HG03457 (cell line): ENCODE measurements at regions not wholly inside any gene's neighbourhood (a gene's known extent, or its start where the extent isn't known, plus 50 kb on each side); places are given as distances from the start of the nearest gene placed in this dataset.

Experiments
- ATAC-seq: cut with Tn5 transposase; IDR thresholded peaks from one replicate; pipeline ENCODE4 v1.9.1; 2021; ENCODE audit warnings: moderate number of reproducible peaks; ENCODE audit not compliant: unreplicated experiment

GRCh38 chr12:65622056-65622455 is 202.2 kb upstream of the HMGA2 start:
- no peak for ATAC-seq

DNA sequence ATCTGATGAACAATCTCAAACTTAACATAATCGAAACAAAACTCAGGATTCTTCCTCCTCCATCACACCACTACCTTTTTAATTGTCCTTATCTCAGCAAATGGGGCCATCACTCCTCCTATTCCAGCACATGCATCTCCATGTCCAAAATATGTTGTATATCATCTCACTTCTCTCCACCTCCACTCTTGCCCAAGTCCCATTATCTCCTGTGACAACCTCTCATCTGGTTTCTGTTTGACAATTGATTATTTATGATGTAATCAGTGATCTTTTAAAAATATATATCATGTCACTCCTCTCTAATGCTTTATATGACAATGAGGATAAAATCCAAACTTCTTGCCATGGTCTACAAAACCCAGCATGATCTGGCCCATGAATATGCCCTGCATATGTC is 200.8 kb upstream of the HMGA2 start:
- ATAC-seq = no peak

GRCh38 chr12:65624554-65625086 is 199.7 kb upstream of the HMGA2 start:
- no peak for ATAC-seq

GRCh38 chr12:65628061-65628460 is 196.2 kb upstream of the HMGA2 start:
- no peak for ATAC-seq

GRCh38 chr12:65630555-65630954 is 193.7 kb upstream of the HMGA2 start:
- ATAC-seq = no peak

- ATAC-seq = no peak
Observed at GRCh38 chr12:65631621-65632111, 192.6 kb upstream of the HMGA2 start.

GRCh38 chr12:65632131-65632855 is 192.0 kb upstream of the HMGA2 start:
- ATAC-seq = no peak

DNA sequence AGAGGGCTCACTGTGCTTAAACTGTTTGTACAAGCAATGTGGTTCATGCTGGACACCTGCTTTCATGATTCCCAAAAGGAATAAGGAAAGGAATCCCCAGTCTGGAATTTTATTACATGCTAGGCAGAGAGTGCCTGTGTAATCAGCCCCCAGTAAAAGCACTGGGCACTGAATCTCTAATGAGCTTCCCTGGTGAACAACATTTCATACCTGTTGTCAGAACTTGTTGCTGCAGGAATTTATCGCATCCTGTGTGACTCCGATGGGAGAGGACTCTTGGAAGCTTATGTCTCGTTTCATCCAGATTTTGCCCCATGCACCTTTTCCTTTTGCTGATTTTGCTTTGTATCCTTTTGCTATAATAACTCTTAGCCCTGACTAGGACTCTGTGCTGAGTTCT is 190.2 kb upstream of the HMGA2 start:
- no peak for ATAC-seq

DNA sequence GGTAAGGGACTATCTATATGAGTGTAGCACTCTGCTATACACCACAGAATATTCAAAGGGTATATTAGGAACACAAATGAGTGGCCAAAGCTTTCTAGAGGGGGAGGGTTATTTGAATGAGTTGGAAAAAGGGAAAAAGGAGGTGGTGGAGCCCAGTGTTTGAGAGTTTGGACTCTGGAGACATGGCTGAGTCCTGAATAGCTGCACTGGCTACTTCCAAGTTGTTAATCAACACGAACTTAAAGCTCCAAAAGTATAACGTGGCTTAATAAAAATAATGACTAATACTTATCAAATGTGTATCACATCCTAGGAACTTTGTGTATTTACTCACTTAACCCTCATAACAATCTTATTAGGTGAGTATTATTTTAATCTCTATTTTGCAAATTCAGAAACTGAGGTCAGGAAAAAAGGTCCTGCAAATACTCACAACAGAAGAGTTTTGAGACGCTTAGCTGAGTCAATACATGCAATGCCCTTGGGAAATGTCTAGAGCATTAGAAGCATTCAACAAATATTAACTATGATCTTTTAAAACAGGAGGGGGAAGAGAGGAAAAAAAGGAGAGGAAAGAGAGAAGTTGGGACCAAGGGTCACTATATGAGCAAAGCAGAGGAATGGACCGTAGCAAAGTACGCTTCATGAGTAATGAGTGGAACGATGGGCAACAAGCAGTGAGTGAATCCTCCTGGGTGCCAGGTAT is 189.5 kb upstream of the HMGA2 start:
- no peak for ATAC-seq

DNA sequence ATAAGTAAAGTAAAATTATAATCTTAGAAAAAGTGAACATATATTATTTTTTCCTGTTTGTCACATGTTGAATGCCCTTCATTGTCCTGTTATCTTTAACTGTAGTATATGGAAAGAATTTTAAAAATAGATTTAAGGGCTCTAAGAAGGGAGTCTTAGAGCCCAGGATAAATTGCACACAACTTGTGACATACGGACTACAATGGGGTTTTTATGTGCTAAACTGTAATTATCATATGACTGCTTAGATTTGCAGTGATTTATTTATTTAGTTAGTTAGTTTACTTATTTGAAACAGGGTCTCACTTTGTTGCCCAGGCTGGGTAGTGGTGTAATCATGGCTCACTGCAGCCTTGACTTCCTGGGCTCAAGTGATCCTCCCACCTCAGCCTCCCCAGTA is 187.8 kb upstream of the HMGA2 start:
- ATAC-seq = no peak

DNA sequence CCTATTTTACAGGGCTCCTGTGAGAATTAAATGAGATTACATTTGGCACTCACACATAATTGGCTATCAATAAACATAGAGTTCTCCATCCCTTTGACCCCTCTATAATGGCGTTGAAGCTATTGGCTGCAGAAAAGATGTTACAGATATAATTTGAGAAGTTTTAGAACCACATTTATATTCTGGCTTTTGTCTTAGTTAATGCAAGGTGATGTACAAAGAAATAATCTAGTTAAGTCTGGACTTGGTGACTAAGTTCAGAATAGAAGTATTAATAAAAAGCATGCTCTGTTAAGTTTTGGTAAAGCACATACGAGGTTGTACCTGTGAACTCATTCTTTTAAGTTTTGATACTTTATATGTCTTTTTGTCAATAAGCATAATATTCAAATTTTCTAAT is 187.1 kb upstream of the HMGA2 start:
- ATAC-seq = no peak

DNA sequence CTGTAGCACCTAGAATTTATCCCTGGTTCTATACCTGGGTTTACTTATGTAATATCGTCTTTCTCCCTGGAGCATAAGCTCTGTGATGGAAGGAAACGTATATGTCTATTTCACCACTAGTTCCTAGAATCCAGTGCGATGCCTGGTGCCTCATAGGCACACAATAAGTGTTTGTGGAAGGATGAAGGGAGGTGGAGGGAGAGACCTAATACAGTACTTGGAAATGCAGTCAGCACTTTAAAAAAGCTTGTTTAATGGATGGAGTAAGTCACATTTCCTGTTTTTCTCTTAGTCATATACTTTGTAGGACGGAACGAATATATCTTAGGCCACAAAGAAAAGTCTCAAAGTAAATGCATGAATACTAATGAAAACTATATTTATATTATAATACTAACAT is 186.5 kb upstream of the HMGA2 start:
- no peak for ATAC-seq

- ATAC-seq = no peak
Observed at GRCh38 chr12:65638324-65638723, 186.0 kb upstream of the HMGA2 start.

GRCh38 chr12:65640489-65640901 is 183.8 kb upstream of the HMGA2 start:
- no peak for ATAC-seq

- no peak for ATAC-seq
Observed at GRCh38 chr12:65642061-65642661, 182.1 kb upstream of the HMGA2 start.

GRCh38 chr12:65643171-65643570 is 181.1 kb upstream of the HMGA2 start:
- ATAC-seq = no peak

- no peak for ATAC-seq
Observed at GRCh38 chr12:65643595-65644386, 180.5 kb upstream of the HMGA2 start.

DNA sequence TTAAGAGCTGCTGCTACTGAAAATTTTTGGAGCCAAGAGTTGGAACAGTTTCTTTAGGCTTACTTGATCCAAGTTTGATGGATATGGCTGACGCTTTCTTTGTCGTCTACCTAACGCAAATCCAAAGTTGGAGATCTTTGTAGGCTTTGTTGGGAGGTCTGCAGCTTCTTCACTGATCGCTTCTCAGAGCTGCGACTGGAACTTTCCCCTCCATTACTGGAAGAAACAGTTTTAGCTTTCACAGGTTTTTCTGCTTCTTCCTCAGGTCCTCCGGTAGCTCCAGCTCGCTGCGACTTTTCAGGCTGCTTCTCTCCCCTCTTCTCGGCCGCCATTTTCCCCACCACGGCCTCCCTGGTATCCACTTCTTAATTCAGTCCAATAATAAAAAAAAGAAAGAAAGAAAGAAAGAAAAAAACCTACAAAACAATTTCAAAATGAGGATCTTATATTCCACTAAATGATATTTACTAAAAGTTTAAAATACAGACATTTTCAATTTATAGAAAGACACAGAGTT is 178.1 kb upstream of the HMGA2 start:
- ATAC-seq = no peak

GRCh38 chr12:65647074-65647473 is 177.2 kb upstream of the HMGA2 start:
- ATAC-seq = no peak

GRCh38 chr12:65648461-65648860 is 175.8 kb upstream of the HMGA2 start:
- ATAC-seq = no peak

DNA sequence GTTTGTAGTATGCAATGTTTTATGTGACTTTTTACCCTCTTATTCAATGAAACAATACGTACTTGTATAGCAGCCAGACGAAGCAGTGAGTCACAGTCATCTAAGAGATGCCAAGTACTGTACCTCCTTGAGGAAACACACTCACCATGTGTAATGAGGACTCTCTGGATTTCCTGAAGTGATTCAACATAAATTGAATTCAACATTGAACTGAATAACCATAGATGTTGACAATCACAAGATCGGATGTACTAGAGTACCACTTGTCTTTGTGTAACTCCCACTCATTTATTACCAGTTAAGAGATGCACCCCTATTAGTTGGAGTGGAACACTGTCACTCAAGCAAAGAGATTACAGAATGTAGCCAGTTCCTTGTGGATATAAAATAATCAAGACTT is 175.2 kb upstream of the HMGA2 start:
- no peak for ATAC-seq
